HK-2 (cell line): ENCODE measurements at regions not wholly inside any gene's neighbourhood (a gene's known extent, or its start where the extent isn't known, plus 50 kb on each side); places are given as distances from the start of the nearest gene placed in this dataset.

ENCODE experiments used
- DNase-seq: peaks from one replicate; pipeline ENCODE4 v3.0.0-alpha.2; 2018; ENCODE audit not compliant: unreplicated experiment

DNA sequence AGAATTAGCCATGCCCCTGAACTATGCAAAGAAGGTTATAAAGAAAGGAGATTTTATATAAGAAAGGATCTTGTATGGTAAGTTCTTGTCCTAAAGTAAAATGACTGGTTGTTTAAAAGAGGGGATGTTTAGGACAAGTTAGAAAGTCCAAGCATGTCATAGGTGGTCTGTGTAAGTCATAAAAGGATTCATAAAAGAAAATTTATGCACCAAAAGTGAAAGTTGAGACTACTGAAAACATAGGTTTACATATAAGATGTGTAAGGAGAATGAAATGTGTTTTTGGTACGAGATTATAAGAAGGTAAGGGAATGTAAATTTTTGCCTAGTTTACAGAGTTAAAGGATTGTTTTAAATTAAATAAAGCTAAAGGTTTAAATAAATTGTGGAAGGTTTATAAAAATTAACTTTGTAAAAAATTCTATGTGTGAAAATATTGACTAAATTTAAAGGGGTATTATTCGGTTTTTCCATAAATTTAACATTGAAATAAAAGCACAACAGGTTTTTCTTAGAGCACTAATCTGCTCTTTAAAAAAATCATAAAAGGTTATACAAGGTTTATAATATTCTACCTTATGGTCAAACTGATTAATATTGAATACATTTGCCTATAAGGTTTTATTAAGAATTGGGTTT is 93.6 kb upstream of the UST start:
- DNase-seq, result no peak

DNA sequence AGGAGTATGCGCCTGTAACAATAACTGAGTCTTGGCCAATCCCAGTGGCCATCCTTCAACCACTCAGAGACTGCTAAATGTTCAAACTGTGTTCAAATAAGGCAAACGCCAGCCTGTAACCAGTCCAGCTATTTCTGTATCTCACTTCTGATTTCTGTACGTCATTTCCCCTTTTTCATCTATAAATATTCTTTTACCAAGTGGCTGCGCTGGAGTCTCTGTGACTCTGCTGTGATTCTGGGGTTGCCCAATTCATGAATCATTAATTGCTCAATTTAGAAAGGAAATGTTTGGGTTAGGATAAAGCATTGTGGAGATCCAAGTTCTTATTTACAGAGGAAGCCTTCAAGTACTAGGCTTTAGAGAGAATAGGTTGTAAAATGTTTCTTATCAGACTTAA is 89.8 kb upstream of the UST start:
- DNase-seq, result no peak

- DNase-seq, result no peak
Measured at GRCh38 chr6:148658681-148659430, 88.0 kb upstream of the UST start.

- no peak for DNase-seq
Measured at GRCh38 chr6:148667395-148667794, 79.4 kb upstream of the UST start.

- no peak for DNase-seq
Measured at GRCh38 chr6:148671085-148671484, 75.7 kb upstream of the UST start.

DNA sequence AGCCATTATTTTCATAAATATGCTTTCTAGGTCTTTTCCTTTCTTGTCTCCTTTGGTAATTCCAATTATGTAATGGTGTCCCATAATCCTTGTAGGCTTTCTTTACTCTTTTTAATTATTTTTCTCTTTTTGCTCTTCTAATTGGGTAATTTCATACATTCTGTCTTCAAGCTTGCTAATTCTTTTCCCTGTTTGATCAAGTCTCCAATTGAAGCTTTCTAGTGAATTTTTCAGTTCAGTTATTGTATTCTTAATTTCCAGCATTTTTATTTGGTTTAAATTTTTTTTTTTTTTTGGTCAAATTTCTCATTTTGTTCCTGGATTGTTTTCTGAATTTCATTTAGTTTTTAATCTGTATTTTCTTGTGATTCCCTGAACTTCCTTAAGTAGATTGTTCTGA is 74.9 kb upstream of the UST start:
- no peak for DNase-seq

- DNase-seq, result no peak
Measured at GRCh38 chr6:148674306-148674705, 72.5 kb upstream of the UST start.

DNA sequence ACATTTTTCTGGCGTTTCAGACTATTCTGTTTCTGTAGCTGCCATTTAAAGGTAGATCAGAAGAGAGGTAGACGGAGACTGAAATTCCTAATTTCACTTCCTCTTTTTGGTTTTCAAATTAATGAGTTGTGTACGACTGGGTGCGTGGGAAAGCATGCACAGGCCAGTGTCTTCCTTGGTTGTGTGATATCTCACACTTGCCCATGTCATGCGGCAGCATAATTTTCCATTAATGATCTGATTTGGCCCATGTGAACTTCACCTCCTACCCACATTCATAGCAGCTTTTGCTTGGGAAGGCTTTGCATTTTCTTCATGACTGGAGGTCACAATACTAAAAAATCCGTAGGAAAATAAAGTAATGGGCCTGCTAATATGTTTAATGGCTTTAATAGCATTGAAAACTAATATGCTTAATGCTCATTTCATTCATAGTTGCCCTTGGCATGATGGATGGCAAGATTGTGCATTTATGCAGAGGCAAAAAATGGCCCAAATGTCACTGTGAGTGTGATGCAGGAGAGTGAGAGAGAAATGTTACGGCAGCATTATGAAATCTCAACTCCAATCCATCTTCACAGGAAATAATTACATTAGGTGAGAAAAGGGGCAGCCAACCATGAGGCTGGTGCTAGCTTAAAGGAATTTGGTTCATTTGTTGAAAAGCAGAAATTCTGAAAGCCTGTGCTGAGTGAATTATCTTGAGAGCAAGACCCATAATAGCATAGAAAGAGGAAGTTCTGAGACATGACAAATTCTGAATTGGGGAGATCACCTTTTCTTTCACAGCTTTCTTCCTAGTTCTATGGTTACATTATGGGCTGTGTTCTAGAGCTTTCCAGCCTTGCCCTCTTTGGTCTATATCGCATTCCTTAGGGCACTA is 69.0 kb upstream of the UST start:
- DNase-seq, result no peak

DNA sequence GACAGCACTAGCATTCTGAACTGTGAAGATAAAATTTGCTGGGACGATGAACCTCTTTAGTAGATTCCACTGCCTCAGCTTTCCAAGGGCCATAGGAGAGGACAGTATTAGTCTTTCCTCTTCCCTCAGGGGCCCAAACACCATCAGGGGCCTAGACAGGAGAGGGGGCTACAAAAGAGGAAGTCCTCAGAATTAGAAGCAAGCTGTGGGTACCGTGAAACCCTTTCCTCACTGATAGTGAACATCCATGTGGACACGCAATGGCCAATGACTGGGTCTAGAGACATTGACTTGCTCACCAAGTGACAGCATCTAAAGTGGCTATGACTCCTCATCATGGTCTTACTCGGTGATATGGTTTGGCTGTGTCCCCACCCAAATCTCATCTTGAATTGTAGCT is 68.1 kb upstream of the UST start:
- no peak for DNase-seq

- no peak for DNase-seq
Measured at GRCh38 chr6:148681666-148682065, 65.2 kb upstream of the UST start.

- DNase-seq, result no peak
Measured at GRCh38 chr6:148682252-148682651, 64.6 kb upstream of the UST start.

GRCh38 chr6:148682990-148683389 is 63.8 kb upstream of the UST start:
- DNase-seq, result no peak

DNA sequence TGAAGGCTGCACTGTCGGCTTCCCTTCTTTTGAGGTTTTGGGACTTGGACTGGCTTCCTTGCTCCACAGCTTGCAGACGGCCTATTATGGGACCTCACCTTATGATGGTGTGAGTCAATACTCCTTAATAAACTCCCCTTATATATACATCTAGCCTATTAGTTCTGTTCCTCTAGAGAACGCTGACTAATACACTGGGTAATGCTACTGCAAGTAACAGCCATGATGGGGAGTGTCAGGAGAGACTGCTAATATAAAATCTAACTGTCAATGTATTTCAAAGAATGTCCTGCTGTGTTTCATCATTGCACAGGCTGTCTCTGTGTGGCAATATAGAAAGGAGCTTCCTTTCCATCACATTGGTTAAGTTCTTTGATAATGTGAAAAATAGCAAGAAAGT is 57.7 kb upstream of the UST start:
- no peak for DNase-seq

- DNase-seq, result peak; percentile 10
Measured at GRCh38 chr6:148693882-148694484, 52.8 kb upstream of the UST start.
